ENCODE measurements at regions not wholly inside any gene's neighbourhood (a gene's known extent, or its start where the extent isn't known, plus 50 kb on each side); places are given as distances from the start of the nearest gene placed in this dataset.

- H3K9ac ChIP-seq (replicated peaks in 1 of 4; ENCODE audit: extremely low read depth in 1 of 4, low read depth in 3 of 4, low read length in 3 of 4), result no peak overlapping the region
- ChIA-PET POLR2A (ENCODE audit: partially characterized antibody) (no interaction called here), CTCF (ENCODE audit: partially characterized antibody) (interaction anchor here (0.6 to 4.0 kb wide), 67 partner anchors 9 to 588 kb away, joined by 3 to 36 read pairs (median 4); partner anchors contain the start of gene ZBP1)
- H3K4me2 ChIP-seq (ENCODE audit: insufficient read depth in 1 of 2, low read depth in 2 of 2, low read length in 2 of 2), result no peak overlapping the region
- H4K8ac ChIP-seq (ENCODE audit: extremely low read depth, insufficient read depth, low read length), result no peak overlapping the region
- peaks cover 0 to 3% (median 0%) of the 10 kb centered on the region in 4 experiments; a peak in 1 of 7 replicates for H3K4me1 ChIP-seq (replicated peaks in 1 of 4; ENCODE audit: control insufficient read depth in 3 of 4, insufficient read depth in 4 of 4, low read length in 3 of 4)
- H4K5ac ChIP-seq (ENCODE audit: insufficient read length, low read depth, low read length), result no peak overlapping the region
- H4K91ac ChIP-seq (replicated peaks; ENCODE audit: insufficient read length, low read length), result no peak overlapping the region
- WGBS, 2 experiments (ENCODE audit: extremely low coverage in 1 of 2, insufficient coverage in 1 of 2, insufficient read length in 1 of 2, insufficient replicate concordance in 2 of 2, low coverage in 1 of 2, low lambda C conversion rate in 2 of 2, missing lambda C conversion rate in 1 of 2), result 53% methylated on average over 4 of the region's 4 CpGs; no CpG with 5 or more reads in 1 of the 2 experiments
- H2BK5ac ChIP-seq (ENCODE audit: low read depth, low read length), result no peak overlapping the region
- H3K27me3 ChIP-seq (replicated peaks in 1 of 4; ENCODE audit: control insufficient read depth in 3 of 4, extremely low read depth in 1 of 4, insufficient read depth in 3 of 4, low read length in 3 of 4), result no peaks in the 10 kb centered on the region; a peak in 1 of 7 replicates
- no peak overlapping the region for H3K4ac ChIP-seq (replicated peaks; ENCODE audit: insufficient read length, low read depth, low read length)
- H3K23ac ChIP-seq (ENCODE audit: insufficient read length), result no peak overlapping the region
- H2BK15ac ChIP-seq (ENCODE audit: low read length), result 0 out of 2 replicates have a peak overlapping the region, but pooled peaks have one; percentile 25
- no peak overlapping the region for H2AFZ ChIP-seq (ENCODE audit: low read length)
- H3K18ac ChIP-seq (ENCODE audit: extremely low read depth, low read length), result no peak overlapping the region
- H2BK12ac ChIP-seq (ENCODE audit: low read depth, low read length), result no peak overlapping the region
- DNase-seq (ENCODE audit: low read depth in 1 of 2, low spot score in 2 of 2) (no peak), FAIRE-seq (no peak)
- no peaks in the 10 kb centered on the region for H3K79me1 ChIP-seq (ENCODE audit: low read depth, low read length)
- TF ChIP-seq, protein P1, sequence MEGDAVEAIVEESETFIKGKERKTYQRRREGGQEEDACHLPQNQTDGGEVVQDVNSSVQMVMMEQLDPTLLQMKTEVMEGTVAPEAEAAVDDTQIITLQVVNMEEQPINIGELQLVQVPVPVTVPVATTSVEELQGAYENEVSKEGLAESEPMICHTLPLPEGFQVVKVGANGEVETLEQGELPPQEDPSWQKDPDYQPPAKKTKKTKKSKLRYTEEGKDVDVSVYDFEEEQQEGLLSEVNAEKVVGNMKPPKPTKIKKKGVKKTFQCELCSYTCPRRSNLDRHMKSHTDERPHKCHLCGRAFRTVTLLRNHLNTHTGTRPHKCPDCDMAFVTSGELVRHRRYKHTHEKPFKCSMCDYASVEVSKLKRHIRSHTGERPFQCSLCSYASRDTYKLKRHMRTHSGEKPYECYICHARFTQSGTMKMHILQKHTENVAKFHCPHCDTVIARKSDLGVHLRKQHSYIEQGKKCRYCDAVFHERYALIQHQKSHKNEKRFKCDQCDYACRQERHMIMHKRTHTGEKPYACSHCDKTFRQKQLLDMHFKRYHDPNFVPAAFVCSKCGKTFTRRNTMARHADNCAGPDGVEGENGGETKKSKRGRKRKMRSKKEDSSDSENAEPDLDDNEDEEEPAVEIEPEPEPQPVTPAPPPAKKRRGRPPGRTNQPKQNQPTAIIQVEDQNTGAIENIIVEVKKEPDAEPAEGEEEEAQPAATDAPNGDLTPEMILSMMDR (IDR thresholded peaks at IDR 0.05; ENCODE audit: control extremely low read depth in 1 of 3, insufficient read depth in 1 of 3, low read depth in 1 of 3, low read length in 3 of 3), result no peak
- no peak for TF ChIP-seq SP1 (IDR thresholded peaks at IDR 0.05; ENCODE audit: low read depth, low read length)
- TF ChIP-seq SIN3A (conservative IDR thresholded peaks at IDR 0.05 in 1 of 2, IDR thresholded peaks at IDR 0.05 in 1 of 2; ENCODE audit: low read depth in 1 of 2, low read length in 2 of 2), result no peak
- no peak for TF ChIP-seq POU5F1 (IDR thresholded peaks at IDR 0.05; ENCODE audit: low read depth, low read length)
- TF ChIP-seq BRCA1 (IDR thresholded peaks at IDR 0.05; ENCODE audit: low read depth, low read length), result no peak
- TF ChIP-seq, protein P2, sequence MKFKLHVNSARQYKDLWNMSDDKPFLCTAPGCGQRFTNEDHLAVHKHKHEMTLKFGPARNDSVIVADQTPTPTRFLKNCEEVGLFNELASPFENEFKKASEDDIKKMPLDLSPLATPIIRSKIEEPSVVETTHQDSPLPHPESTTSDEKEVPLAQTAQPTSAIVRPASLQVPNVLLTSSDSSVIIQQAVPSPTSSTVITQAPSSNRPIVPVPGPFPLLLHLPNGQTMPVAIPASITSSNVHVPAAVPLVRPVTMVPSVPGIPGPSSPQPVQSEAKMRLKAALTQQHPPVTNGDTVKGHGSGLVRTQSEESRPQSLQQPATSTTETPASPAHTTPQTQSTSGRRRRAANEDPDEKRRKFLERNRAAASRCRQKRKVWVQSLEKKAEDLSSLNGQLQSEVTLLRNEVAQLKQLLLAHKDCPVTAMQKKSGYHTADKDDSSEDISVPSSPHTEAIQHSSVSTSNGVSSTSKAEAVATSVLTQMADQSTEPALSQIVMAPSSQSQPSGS (IDR thresholded peaks at IDR 0.05; ENCODE audit: low read length), result no peak
- no peak overlapping the region for H2BK20ac ChIP-seq (ENCODE audit: low read length)
- H3K36me3 ChIP-seq (ENCODE audit: control insufficient read depth in 2 of 4, insufficient read depth in 4 of 4, low read length in 3 of 4), result no peaks in the 10 kb centered on the region
- H3K9me3 ChIP-seq (ENCODE audit: insufficient read depth in 2 of 2, low read depth in 1 of 2, low read length in 1 of 2), result no peaks in the 10 kb centered on the region; a peak in 1 of 4 replicates
- H3K23me2 ChIP-seq (ENCODE audit: low read depth, low read length), result no peaks in the 10 kb centered on the region
- H2BK120ac ChIP-seq (replicated peaks; ENCODE audit: low read depth, low read length), result no peak overlapping the region
- H3K4me3 ChIP-seq (ENCODE audit: extremely low read depth in 1 of 4, insufficient read depth in 2 of 4, low read depth in 3 of 4, low read length in 4 of 4), result no peak overlapping the region
- H4K20me1 ChIP-seq (replicated peaks in 1 of 2; ENCODE audit: control insufficient read depth in 1 of 2, insufficient read depth in 2 of 2, low read length in 2 of 2), result no peaks in the 10 kb centered on the region
- H3K14ac ChIP-seq (ENCODE audit: insufficient read length), result no peak overlapping the region
- H3K27ac ChIP-seq (ENCODE audit: low read depth, low read length), result no peak overlapping the region
- H3K56ac ChIP-seq (replicated peaks; ENCODE audit: insufficient read length, low read depth, low read length), result no peak overlapping the region
- H2AK5ac ChIP-seq (ENCODE audit: low read depth, low read length), result no peak overlapping the region
- no peaks in the 10 kb centered on the region for H3K79me2 ChIP-seq (ENCODE audit: control insufficient read depth in 1 of 2, insufficient read depth in 2 of 2, low read length in 2 of 2)
Observed at GRCh38 chr20:58087562-58087858, 140.9 kb downstream of the ANKRD60 start.

Data from H1 (cell line).